Activated CD8-positive, alpha-beta T cell treated with anti-CD3 and anti-CD28 coated beads for 36 hours (primary cell): ENCODE measurements at regions not wholly inside any gene's neighbourhood (a gene's known extent, or its start where the extent isn't known, plus 50 kb on each side); places are given as distances from the start of the nearest gene placed in this dataset.

ENCODE experiments used
- ATAC-seq: fragments of 200-7000 bp; cut with Tn5 transposase; one replicate; pipeline ENCODE4 v1.10.0; 2021; ENCODE audit warnings: mild to moderate bottlenecking, moderate library complexity
- CTCF ChIA-PET: fragments of 350-600 bp; sonication (Branson Sonifier 250); formaldehyde crosslinking; loops from one replicate; lab custom pipeline; 2021; ENCODE audit warnings: antibody characterized with exemption; lab: Charles Lee
- POLR2A ChIA-PET: fragments of 350-600 bp; sonication (Branson Sonifier 250); formaldehyde crosslinking; loops from one replicate; lab custom pipeline; 2021; ENCODE audit warnings: antibody characterized with exemption; lab: Charles Lee
- DNase-seq: peaks from one replicate; pipeline ENCODE4 v3.0.0-alpha.2; 2020
- H3K27ac Mint-ChIP-seq: one replicate; pipeline ENCODE4 v1.8.0; 2021; ENCODE audit warnings: mild to moderate bottlenecking, mixed read lengths
- H3K27me3 Mint-ChIP-seq: one replicate; pipeline ENCODE4 v1.8.0; 2021; ENCODE audit warnings: mixed read lengths
- H3K36me3 Mint-ChIP-seq: one replicate; pipeline ENCODE4 v1.8.0; 2021; ENCODE audit warnings: low read depth, mixed read lengths
- H3K4me1 Mint-ChIP-seq: one replicate; pipeline ENCODE4 v1.8.0; 2021; ENCODE audit warnings: low read depth, mixed read lengths
- H3K4me3 Mint-ChIP-seq: one replicate; pipeline ENCODE4 v1.8.0; 2021; ENCODE audit warnings: mild to moderate bottlenecking, moderate library complexity, mixed read lengths
- H3K9me3 Mint-ChIP-seq: one replicate; pipeline ENCODE4 v1.8.0; 2021; ENCODE audit warnings: mixed read lengths
- intact Hi-C: fragments of 100-400 bp; cut with micrococcal nuclease; formaldehyde crosslinking; loops from one replicate; pipeline ENCODE4 v1.10.0; 2022
- TF ChIP-seq, protein P1 (sequence below): fragments of 200-600 bp; IDR thresholded peaks from one replicate; pipeline ENCODE4 v1.8.0; 2022; ENCODE audit warnings: antibody characterized with exemption, mild to moderate bottlenecking

- ATAC-seq (no peak), DNase-seq (no peak)
- H3K27ac Mint-ChIP-seq: no peak overlapping the region
- no peak overlapping the region for H3K4me3 Mint-ChIP-seq
- ChIA-PET POLR2A (no interaction called here), CTCF (interaction anchor here (0.8 kb wide), 1 partner anchor 21 kb away, joined by 3 read pairs; no protein-coding TSS in a partner anchor)
- peaks cover 1% of the 10 kb centered on the region for H3K27me3 Mint-ChIP-seq
- no peaks in the 10 kb centered on the region for H3K9me3 Mint-ChIP-seq
- no peaks in the 10 kb centered on the region for H3K36me3 Mint-ChIP-seq
- TF ChIP-seq, protein P1, sequence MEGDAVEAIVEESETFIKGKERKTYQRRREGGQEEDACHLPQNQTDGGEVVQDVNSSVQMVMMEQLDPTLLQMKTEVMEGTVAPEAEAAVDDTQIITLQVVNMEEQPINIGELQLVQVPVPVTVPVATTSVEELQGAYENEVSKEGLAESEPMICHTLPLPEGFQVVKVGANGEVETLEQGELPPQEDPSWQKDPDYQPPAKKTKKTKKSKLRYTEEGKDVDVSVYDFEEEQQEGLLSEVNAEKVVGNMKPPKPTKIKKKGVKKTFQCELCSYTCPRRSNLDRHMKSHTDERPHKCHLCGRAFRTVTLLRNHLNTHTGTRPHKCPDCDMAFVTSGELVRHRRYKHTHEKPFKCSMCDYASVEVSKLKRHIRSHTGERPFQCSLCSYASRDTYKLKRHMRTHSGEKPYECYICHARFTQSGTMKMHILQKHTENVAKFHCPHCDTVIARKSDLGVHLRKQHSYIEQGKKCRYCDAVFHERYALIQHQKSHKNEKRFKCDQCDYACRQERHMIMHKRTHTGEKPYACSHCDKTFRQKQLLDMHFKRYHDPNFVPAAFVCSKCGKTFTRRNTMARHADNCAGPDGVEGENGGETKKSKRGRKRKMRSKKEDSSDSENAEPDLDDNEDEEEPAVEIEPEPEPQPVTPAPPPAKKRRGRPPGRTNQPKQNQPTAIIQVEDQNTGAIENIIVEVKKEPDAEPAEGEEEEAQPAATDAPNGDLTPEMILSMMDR: no peak
- intact Hi-C loops: no loop called here
- no peaks in the 10 kb centered on the region for H3K4me1 Mint-ChIP-seq
Observed at GRCh38 chr10:28970231-28970630, 292.9 kb downstream of the BAMBI start.

DNA sequence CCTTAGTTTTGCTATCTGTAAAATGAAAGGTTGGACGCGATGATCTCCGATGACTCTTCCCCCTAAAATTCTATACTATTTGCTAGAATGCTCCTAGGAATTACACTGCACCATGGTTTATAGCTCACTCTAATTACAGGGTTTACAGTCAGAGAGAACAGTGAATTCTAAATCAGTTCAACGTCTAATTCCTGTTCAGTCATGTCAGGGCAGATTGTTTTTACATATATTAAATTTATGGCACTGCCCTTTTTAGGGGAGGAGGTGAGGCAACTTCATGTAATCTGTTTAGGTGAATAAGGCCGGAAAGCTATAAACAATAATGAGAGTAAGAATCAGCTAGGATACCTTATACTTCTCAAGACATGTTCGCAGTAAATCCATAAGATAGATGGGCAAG, 293.9 kb downstream of the BAMBI start:
- no peak overlapping the region for H3K27ac Mint-ChIP-seq
- H3K9me3 Mint-ChIP-seq: no peaks in the 10 kb centered on the region
- no peaks in the 10 kb centered on the region for H3K36me3 Mint-ChIP-seq
- CTCF ChIA-PET: interaction anchor here (0.7 kb wide), 1 partner anchor 20 kb away, joined by 3 read pairs; no protein-coding TSS in a partner anchor
- no peak for DNase-seq
- TF ChIP-seq, protein P1: no peak
- no peak overlapping the region for H3K4me3 Mint-ChIP-seq
- intact Hi-C loops: no loop called here
- ATAC-seq: no peak
- POLR2A ChIA-PET: no interaction called here
- no peaks in the 10 kb centered on the region for H3K27me3 Mint-ChIP-seq
- no peaks in the 10 kb centered on the region for H3K4me1 Mint-ChIP-seq

DNA sequence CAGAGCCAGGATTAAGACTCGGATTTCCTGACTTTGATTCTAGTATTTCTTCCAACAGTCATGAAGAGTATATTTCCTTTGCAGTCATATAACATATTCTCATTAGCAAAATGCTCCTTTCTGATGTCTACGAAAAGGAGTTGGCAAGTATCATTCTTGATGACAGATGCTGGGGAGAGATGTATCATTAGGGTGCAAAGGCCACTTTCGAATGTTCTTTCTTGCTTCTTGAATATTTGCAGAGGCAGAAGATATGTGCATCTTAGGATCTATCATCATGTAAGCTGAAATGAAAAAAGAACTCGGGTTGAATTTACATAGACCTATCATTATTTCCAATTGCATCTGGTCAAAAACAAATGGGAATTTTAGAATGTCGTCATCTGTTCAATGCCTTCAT, 294.4 kb downstream of the BAMBI start:
- POLR2A ChIA-PET: no interaction called here
- Mint-ChIP-seq H3K27ac (no peak overlapping the region), H3K27me3 (no peaks in the 10 kb centered on the region), H3K9me3 (no peaks in the 10 kb centered on the region), H3K4me3 (no peak overlapping the region), H3K4me1 (no peaks in the 10 kb centered on the region), H3K36me3 (no peaks in the 10 kb centered on the region)
- no peak for ATAC-seq
- CTCF ChIA-PET: no interaction called here
- TF ChIP-seq, protein P1: no peak
- intact Hi-C loops: no loop called here
- no peak for DNase-seq

- intact Hi-C loops: no loop called here
- Mint-ChIP-seq H3K4me1 (no peaks in the 10 kb centered on the region), H3K36me3 (no peaks in the 10 kb centered on the region), H3K27me3 (no peaks in the 10 kb centered on the region), H3K9me3 (peaks cover 4% of the 10 kb centered on the region), H3K4me3 (no peak overlapping the region), H3K27ac (no peak overlapping the region)
- TF ChIP-seq, protein P1: no peak
- ChIA-PET POLR2A (no interaction called here), CTCF (no interaction called here)
- ATAC-seq: no peak
- DNase-seq: no peak
Observed at GRCh38 chr10:28973309-28973972, 296.1 kb downstream of the BAMBI start.

GRCh38 chr10:28975891-28976531, 298.7 kb downstream of the BAMBI start:
- ChIA-PET CTCF (no interaction called here), POLR2A (no interaction called here)
- intact Hi-C loops: no loop called here
- peaks cover 4% of the 10 kb centered on the region for H3K9me3 Mint-ChIP-seq
- TF ChIP-seq, protein P1: no peak
- no peak overlapping the region for H3K27ac Mint-ChIP-seq
- no peak overlapping the region for H3K4me3 Mint-ChIP-seq
- H3K36me3 Mint-ChIP-seq: no peaks in the 10 kb centered on the region
- H3K27me3 Mint-ChIP-seq: no peaks in the 10 kb centered on the region
- ATAC-seq (no peak), DNase-seq (no peak)
- no peaks in the 10 kb centered on the region for H3K4me1 Mint-ChIP-seq
